AG09319 (cell line): ENCODE measurements at regions not wholly inside any gene's neighbourhood (a gene's known extent, or its start where the extent isn't known, plus 50 kb on each side); places are given as distances from the start of the nearest gene placed in this dataset.

Source experiments
- DNase-seq: peaks from one replicate; pipeline ENCODE4 v3.0.0-alpha.2; 2010; ENCODE audit warnings: low read depth; ENCODE audit errors: extremely low read depth
- TF ChIP-seq, protein P1 (sequence below): IDR thresholded peaks from 2 replicates; pipeline ENCODE4 v1.5.1; 2011; ENCODE audit warnings: low read depth, mild to moderate bottlenecking, inconsistent platforms, low read length, moderate library complexity

- TF ChIP-seq, protein P1, sequence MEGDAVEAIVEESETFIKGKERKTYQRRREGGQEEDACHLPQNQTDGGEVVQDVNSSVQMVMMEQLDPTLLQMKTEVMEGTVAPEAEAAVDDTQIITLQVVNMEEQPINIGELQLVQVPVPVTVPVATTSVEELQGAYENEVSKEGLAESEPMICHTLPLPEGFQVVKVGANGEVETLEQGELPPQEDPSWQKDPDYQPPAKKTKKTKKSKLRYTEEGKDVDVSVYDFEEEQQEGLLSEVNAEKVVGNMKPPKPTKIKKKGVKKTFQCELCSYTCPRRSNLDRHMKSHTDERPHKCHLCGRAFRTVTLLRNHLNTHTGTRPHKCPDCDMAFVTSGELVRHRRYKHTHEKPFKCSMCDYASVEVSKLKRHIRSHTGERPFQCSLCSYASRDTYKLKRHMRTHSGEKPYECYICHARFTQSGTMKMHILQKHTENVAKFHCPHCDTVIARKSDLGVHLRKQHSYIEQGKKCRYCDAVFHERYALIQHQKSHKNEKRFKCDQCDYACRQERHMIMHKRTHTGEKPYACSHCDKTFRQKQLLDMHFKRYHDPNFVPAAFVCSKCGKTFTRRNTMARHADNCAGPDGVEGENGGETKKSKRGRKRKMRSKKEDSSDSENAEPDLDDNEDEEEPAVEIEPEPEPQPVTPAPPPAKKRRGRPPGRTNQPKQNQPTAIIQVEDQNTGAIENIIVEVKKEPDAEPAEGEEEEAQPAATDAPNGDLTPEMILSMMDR: no peak
- DNase-seq: no peak
Observed at GRCh38 chr9:108703429-108703828, 152.4 kb downstream of the ACTL7B start.

DNA sequence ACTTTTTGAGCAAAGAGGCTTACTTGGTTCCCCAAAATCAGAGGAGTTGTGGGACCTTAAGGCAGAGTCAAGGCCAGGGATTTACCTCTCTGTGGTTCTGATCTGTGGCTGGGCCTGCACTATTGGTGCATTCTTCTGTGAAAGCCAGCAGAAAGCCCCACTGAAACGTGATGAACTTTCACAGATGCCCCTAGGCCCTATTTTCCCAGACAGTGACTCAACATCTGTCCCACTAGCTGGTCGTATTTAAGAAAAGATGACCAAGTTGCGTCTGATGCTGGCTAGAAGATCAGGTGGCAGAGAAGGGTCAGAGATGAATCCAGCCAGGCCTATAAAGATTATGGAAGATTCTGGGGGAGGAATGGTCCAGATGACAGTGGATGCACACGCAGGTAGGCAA is 153.1 kb downstream of the ACTL7B start:
- TF ChIP-seq, protein P1: no peak
- DNase-seq: no peak

DNA sequence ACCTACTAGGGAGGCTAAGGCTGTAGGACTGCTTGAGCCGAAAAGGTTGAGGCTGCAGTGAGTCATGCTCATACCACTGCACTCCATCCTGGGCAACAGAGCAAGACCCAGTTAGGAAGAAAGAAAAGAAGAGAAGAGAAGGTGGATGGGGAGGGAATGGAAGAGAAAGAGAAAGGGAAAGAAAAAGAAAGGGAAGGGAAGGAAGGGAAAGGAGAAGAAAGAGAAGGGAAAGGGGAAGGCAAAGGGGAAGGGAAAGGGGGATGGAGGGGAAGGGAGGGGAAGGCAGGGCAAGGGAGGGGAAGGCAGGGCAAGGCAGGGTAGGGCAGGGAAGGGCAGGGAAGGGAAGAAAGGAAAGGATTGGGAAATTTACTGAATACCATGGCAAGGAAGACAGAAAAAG is 157.0 kb downstream of the ACTL7B start:
- no peak for DNase-seq
- TF ChIP-seq, protein P1: no peak

GRCh38 chr9:108698231-108698630 is 157.6 kb downstream of the ACTL7B start:
- TF ChIP-seq, protein P1: no peak
- DNase-seq: no peak

DNA sequence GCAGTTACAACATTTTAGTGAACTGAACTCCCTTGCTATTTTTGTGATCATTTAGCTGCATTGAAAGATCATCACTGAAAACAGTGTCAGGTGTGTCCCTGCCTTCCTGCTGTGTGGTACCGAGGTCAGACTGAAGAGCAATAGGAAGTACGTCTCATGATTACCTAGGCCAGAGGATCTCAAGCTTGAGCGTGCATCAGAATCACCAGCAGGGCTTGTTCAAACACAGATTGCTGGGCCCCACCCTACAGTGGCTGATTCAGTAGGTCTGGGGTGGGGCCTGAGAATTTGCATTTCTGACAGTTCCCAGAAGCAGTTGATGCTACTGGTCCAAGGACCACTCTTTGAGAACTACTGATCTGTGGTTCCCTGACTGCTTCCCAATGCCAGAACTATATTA is 159.6 kb downstream of the ACTL7B start:
- no peak for DNase-seq
- TF ChIP-seq, protein P1: no peak

- no peak for DNase-seq
- TF ChIP-seq, protein P1: no peak
Observed at GRCh38 chr9:108694170-108694569, 161.6 kb downstream of the ACTL7B start.

- DNase-seq: no peak
- TF ChIP-seq, protein P1: no peak
Observed at GRCh38 chr9:108691614-108692013, 164.2 kb downstream of the ACTL7B start.
